Sigmoid colon (tissue), 3 donors: ENCODE measurements at regions not wholly inside any gene's neighbourhood (a gene's known extent, or its start where the extent isn't known, plus 50 kb on each side); places are given as distances from the start of the nearest gene placed in this dataset.

Experiments used
- POLR2A ChIP-seq, 2 donors: fragments of 450-650 bp; IDR thresholded peaks; one replicate each; pipeline ENCODE4 v1.6.1; 2016; ENCODE audit warnings: antibody characterized with exemption in 2 of 2, mild to moderate bottlenecking in 2 of 2, moderate library complexity in 2 of 2
- TF ChIP-seq, protein P1 (sequence below), 4 experiments: fragments of 450-650 bp in 3 of 4; fragments of 200-600 bp in 1 of 4; IDR thresholded peaks; one replicate each; pipeline ENCODE4 v1.5.1; 2016 to 2019; ENCODE audit warnings: antibody characterized with exemption in 4 of 4, mild to moderate bottlenecking in 3 of 4, moderate library complexity in 2 of 4

DNA sequence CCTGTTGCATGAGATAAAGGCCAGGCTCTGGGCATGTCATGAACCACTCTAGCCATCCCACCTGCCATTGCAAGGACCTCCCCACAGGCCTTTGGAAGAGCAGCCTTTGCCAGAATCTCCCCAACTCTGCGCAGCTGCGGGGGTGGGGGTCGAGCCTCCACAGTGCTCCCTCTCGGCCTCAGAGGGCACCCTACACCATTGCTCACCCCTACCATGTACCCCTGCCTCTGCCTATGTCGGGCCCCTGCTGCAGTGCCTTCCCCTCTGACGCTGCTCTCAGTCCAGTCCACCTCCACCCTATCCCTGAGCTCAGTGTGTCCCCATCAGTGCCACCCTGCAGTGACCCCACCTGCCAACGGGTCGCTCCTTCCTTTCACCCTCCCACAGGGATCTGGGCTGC is 679.7 kb upstream of the RAB6C start:
- no peak for TF ChIP-seq POLR2A (IDR thresholded peaks at IDR 0.05)
- TF ChIP-seq, protein P1, sequence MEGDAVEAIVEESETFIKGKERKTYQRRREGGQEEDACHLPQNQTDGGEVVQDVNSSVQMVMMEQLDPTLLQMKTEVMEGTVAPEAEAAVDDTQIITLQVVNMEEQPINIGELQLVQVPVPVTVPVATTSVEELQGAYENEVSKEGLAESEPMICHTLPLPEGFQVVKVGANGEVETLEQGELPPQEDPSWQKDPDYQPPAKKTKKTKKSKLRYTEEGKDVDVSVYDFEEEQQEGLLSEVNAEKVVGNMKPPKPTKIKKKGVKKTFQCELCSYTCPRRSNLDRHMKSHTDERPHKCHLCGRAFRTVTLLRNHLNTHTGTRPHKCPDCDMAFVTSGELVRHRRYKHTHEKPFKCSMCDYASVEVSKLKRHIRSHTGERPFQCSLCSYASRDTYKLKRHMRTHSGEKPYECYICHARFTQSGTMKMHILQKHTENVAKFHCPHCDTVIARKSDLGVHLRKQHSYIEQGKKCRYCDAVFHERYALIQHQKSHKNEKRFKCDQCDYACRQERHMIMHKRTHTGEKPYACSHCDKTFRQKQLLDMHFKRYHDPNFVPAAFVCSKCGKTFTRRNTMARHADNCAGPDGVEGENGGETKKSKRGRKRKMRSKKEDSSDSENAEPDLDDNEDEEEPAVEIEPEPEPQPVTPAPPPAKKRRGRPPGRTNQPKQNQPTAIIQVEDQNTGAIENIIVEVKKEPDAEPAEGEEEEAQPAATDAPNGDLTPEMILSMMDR (IDR thresholded peaks at IDR 0.05), result no peak
